ENCODE measurements at regions not wholly inside any gene's neighbourhood (a gene's known extent, or its start where the extent isn't known, plus 50 kb on each side); places are given as distances from the start of the nearest gene placed in this dataset.

- no peak for DNase-seq
Measured at GRCh38 chr9:89886281-89886700, 281.5 kb downstream of the GADD45G start.

- DNase-seq: no peak
Measured at GRCh38 chr9:89887286-89887685, 282.5 kb downstream of the GADD45G start.

GRCh38 chr9:89888233-89888632 lies 283.4 kb downstream of the GADD45G start:
- no peak for DNase-seq

- DNase-seq: no peak
Measured at GRCh38 chr9:89888677-89889076, 283.9 kb downstream of the GADD45G start.

GRCh38 chr9:89889865-89890264 lies 285.1 kb downstream of the GADD45G start:
- no peak for DNase-seq

GRCh38 chr9:89890326-89890980 lies 285.6 kb downstream of the GADD45G start:
- DNase-seq: no peak

- no peak for DNase-seq
Measured at GRCh38 chr9:89891221-89891590, 286.4 kb downstream of the GADD45G start.

GRCh38 chr9:89891591-89892304 lies 286.9 kb downstream of the GADD45G start:
- peak; percentile 26 to 30 (median 27) for DNase-seq

- no peak for DNase-seq
Measured at GRCh38 chr9:89892920-89893319, 288.1 kb downstream of the GADD45G start.

GRCh38 chr9:89893886-89894285 lies 289.1 kb downstream of the GADD45G start:
- no peak for DNase-seq

- no peak for DNase-seq
Measured at GRCh38 chr9:89896806-89897340, 292.1 kb downstream of the GADD45G start.

- DNase-seq: peak in 1 of 3 donors; percentile 12
Measured at GRCh38 chr9:89899573-89899972, 294.8 kb downstream of the GADD45G start.

GRCh38 chr9:89901920-89902319 lies 297.1 kb downstream of the GADD45G start:
- no peak for DNase-seq

GRCh38 chr9:89902450-89903140 lies 297.8 kb downstream of the GADD45G start:
- DNase-seq: no peak

- no peak for DNase-seq
Measured at GRCh38 chr9:89903141-89903475, 298.3 kb downstream of the GADD45G start.

- DNase-seq: no peak
Measured at GRCh38 chr9:89905606-89906338, 301.0 kb downstream of the GADD45G start.

GRCh38 chr9:89911721-89912604 lies 307.2 kb downstream of the GADD45G start:
- DNase-seq: no peak

- DNase-seq: no peak
Measured at GRCh38 chr9:89912605-89912953, 307.8 kb downstream of the GADD45G start.

GRCh38 chr9:89915187-89915586 lies 310.4 kb downstream of the GADD45G start:
- DNase-seq: peak; percentile 34 to 58 (median 45)

- no peak for DNase-seq
Measured at GRCh38 chr9:89916001-89916597, 311.3 kb downstream of the GADD45G start.

- no peak for DNase-seq
Measured at GRCh38 chr9:89917861-89918260, 313.0 kb downstream of the GADD45G start.
